A549 (cell line): ENCODE measurements at regions not wholly inside any gene's neighbourhood (a gene's known extent, or its start where the extent isn't known, plus 50 kb on each side); places are given as distances from the start of the nearest gene placed in this dataset.
A peak's percentile ranks its signal among the peaks of the same experiment; 100 is the strongest.

ENCODE experiments used
- ATAC-seq, 2 experiments: fragments of 200-7000 bp in 1 of 2; fragments of >200 bp in 1 of 2; cut with Nextera tagmentation in 1 of 2; cut with Tn5 transposase in 1 of 2; 3 replicates each; pipeline versions ENCODE4 v1.8.0 to v1.9.1; 2018 to 2020; ENCODE audit warnings: mild to moderate bottlenecking in 1 of 2, moderate library complexity in 1 of 2
- CTCF ChIA-PET: fragments of 300-600 bp; sonication (Branson Sonifier 250); formaldehyde crosslinking; extraction: SDS; loops from one replicate; lab custom pipeline; 2021; ENCODE audit warnings: antibody characterized with exemption, inconsistent platforms; lab: Yijun Ruan, JAX
- POLR2A ChIA-PET: fragments of 350-600 bp; formaldehyde crosslinking; extraction: SDS; loops from one replicate; lab custom pipeline; 2021; ENCODE audit warnings: antibody characterized with exemption, inconsistent platforms; lab: Yijun Ruan, JAX
- DNase-seq, 2 experiments: peaks; one replicate each; pipeline versions ENCODE4 v3.0.0 to v3.0.0-alpha.2; 2011 to 2016; ENCODE audit warnings: low read depth in 1 of 2, low spot score in 1 of 2
- FAIRE-seq: peaks from 2 replicates; lab custom pipeline; 2011; peaks lifted over from hg19 to GRCh38; lab: Jason Lieb, UNC
- H3K27ac ChIP-seq, 2 experiments: fragments of >200 bp; sonication (Bioruptor Twin); formaldehyde crosslinking; 3 replicates each; pipeline ENCODE4 v1.5.1; 2016 to 2017
- H3K4me1 ChIP-seq: fragments of >200 bp; sonication (Bioruptor Twin); formaldehyde crosslinking; 3 replicates; pipeline ENCODE4 v1.6.1; 2016
- H3K4me2 ChIP-seq: fragments of >200 bp; sonication (Bioruptor Twin); formaldehyde crosslinking; 3 replicates; pipeline ENCODE4 v1.6.1; 2016
- H3K4me3 ChIP-seq: fragments of >200 bp; sonication (Bioruptor Twin); formaldehyde crosslinking; 3 replicates; pipeline ENCODE4 v1.5.1; 2016
- H3K9me3 ChIP-seq: fragments of >200 bp; sonication (Bioruptor Twin); formaldehyde crosslinking; 3 replicates; pipeline ENCODE4 v1.6.1; 2016
- BHLHE40 ChIP-seq: IDR thresholded peaks from 2 replicates; pipeline ENCODE4 v1.6.1; 2012; ENCODE audit warnings: low read depth, low read length, inconsistent platforms
- CBX2 ChIP-seq: fragments of 200-600 bp; sonication (generic); IDR thresholded peaks from 2 replicates; pipeline ENCODE4 v1.6.1; 2016; ENCODE audit warnings: low read depth, mild to moderate bottlenecking, borderline replicate concordance
- CBX8 ChIP-seq: fragments of 200-600 bp; sonication (generic); IDR thresholded peaks from 2 replicates; pipeline ENCODE4 v1.6.1; 2016
- CHD4 ChIP-seq: fragments of 200-600 bp; sonication (generic); IDR thresholded peaks from 2 replicates; pipeline ENCODE4 v1.6.1; 2016; ENCODE audit warnings: antibody characterized with exemption, mild to moderate bottlenecking, borderline replicate concordance
- FOXS1 ChIP-seq: fragments of 250-450 bp; sonication (Bioruptor Pico); IDR thresholded peaks from 2 replicates; pipeline ENCODE4 v1.5.0; 2020; ENCODE audit warnings: mild to moderate bottlenecking, moderate library complexity
- HEYL ChIP-seq: fragments of 250-450 bp; sonication (Bioruptor Pico); IDR thresholded peaks from 2 replicates; pipeline ENCODE4 v1.8.0; 2021; ENCODE audit warnings: mild to moderate bottlenecking, moderate library complexity
- HOXB13 ChIP-seq: fragments of 250-450 bp; sonication (Bioruptor Pico); IDR thresholded peaks from 2 replicates; pipeline ENCODE4 v1.5.0; 2020; ENCODE audit warnings: low read depth, mild to moderate bottlenecking, moderate library complexity
- JUN ChIP-seq, 2 experiments: fragments of >200 bp; sonication (Bioruptor Twin); formaldehyde crosslinking; IDR thresholded peaks; 2 replicates in 1 of 2; 3 replicates in 1 of 2; pipeline ENCODE4 v1.6.1; 2016 to 2017
- NPAS2 ChIP-seq: fragments of 250-450 bp; sonication (Bioruptor Pico); IDR thresholded peaks from 2 replicates; pipeline ENCODE4 v1.8.0; 2022; ENCODE audit warnings: mild to moderate bottlenecking, moderate library complexity, borderline replicate concordance
- NR3C1 ChIP-seq: fragments of >200 bp; sonication (Bioruptor Twin); formaldehyde crosslinking; IDR thresholded peaks from 3 replicates; pipeline ENCODE4 v1.6.1; 2017
- PHF8 ChIP-seq: fragments of 200-600 bp; sonication (generic); IDR thresholded peaks from 2 replicates; pipeline ENCODE4 v1.6.1; 2016; ENCODE audit warnings: low read depth, mild to moderate bottlenecking, antibody characterized with exemption, moderate library complexity, borderline replicate concordance
- POLR2A ChIP-seq: IDR thresholded peaks from 2 replicates; pipeline ENCODE4 v1.6.1; 2012; ENCODE audit warnings: mild to moderate bottlenecking, low read length
- POLR2AphosphoS2 ChIP-seq: conservative IDR thresholded peaks from 2 replicates; pipeline ENCODE4 v1.6.1; 2012; ENCODE audit warnings: low read length, improper control_type of control experiment, inconsistent platforms
- TP53 ChIP-seq: fragments of 250-450 bp; sonication (Bioruptor Pico); IDR thresholded peaks from 2 replicates; pipeline ENCODE4 v1.5.0; 2021; ENCODE audit warnings: mild to moderate bottlenecking, moderate library complexity
- ZC3H11A ChIP-seq: fragments of 450-650 bp; IDR thresholded peaks from 2 replicates; pipeline ENCODE4 v1.6.1; 2014; ENCODE audit warnings: antibody characterized with exemption, mild to moderate bottlenecking
- ZFP36 ChIP-seq: fragments of 450-650 bp; IDR thresholded peaks from 2 replicates; pipeline ENCODE4 v1.6.1; 2014; ENCODE audit warnings: borderline replicate concordance; ENCODE audit not compliant: partially characterized antibody
- WGBS: methylation state at CpG from one replicate; pipeline ENCODE4 v1.1.6; 2017; ENCODE audit errors: missing lambda C conversion rate; 5-methylcytosine and 5-hydroxymethylcytosine counted together
- TF ChIP-seq, protein P1 (sequence below): fragments of 250-450 bp; sonication (Bioruptor Pico); IDR thresholded peaks from 2 replicates; pipeline ENCODE4 v1.5.0; 2020; ENCODE audit warnings: low read depth, mild to moderate bottlenecking, moderate library complexity
- TF ChIP-seq, protein P2 (sequence below): fragments of 150-350 bp; IDR thresholded peaks from 2 replicates; pipeline ENCODE4 v1.6.1; 2014; ENCODE audit warnings: low read depth, mild to moderate bottlenecking, low read length
- TF ChIP-seq, protein P3 (sequence below): fragments of 250-450 bp; sonication (Bioruptor Pico); IDR thresholded peaks from 2 replicates; pipeline ENCODE4 v1.5.0; 2021; ENCODE audit warnings: mild to moderate bottlenecking, moderate library complexity, borderline replicate concordance
- TF ChIP-seq, protein P4 (sequence below): fragments of 200-600 bp; sonication (generic); IDR thresholded peaks from 2 replicates; pipeline ENCODE4 v1.6.1; 2016; ENCODE audit warnings: antibody characterized with exemption, mild to moderate bottlenecking, moderate library complexity
- TF ChIP-seq, protein P5 (sequence below): fragments of >200 bp; sonication (Bioruptor Twin); formaldehyde crosslinking; IDR thresholded peaks from 3 replicates; pipeline ENCODE4 v1.5.1; 2016
- TF ChIP-seq, protein P6 (sequence below): fragments of >200 bp; sonication (Bioruptor Twin); formaldehyde crosslinking; IDR thresholded peaks from 2 replicates; pipeline ENCODE4 v1.6.1; 2016

DNA sequence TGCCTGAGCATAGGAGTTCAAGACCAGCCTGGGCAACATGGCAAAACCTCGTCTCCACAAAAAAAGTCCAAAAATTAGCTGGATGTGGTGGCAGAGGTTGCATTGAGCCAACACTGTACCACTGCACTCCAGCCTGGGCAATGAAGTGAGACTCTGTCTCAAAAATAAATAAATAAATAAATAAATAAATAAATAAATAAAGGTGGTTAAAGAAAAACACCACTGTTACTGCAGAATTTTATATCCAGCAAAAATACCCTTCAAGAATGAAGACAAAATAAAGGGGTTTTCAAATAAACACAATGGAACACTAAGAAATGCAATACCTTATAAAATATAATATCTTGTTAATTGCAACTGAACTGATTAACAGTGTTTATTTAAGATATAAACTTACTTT, 150.2 kb upstream of the TBCA start:
- Histone ChIP-seq H3K4me3 (no peak overlapping the region), H3K9me3 (peaks cover 7% of the 10 kb centered on the region; the same call in 1 of the 3 replicates), H3K4me1 (no peaks in the 10 kb centered on the region), H3K27ac (no peak overlapping the region), H3K4me2 (no peak overlapping the region)
- no peak for DNase-seq
- no peak for FAIRE-seq
- 83% methylated on average over 1 of the region's 1 CpG for WGBS
- ATAC-seq: no peak
- ChIA-PET POLR2A (no interaction called here), CTCF (interaction anchor here (0.8 kb wide), 1 partner anchor 19 kb away, joined by 3 read pairs; no protein-coding TSS in a partner anchor)
- TF ChIP-seq, protein P1, sequence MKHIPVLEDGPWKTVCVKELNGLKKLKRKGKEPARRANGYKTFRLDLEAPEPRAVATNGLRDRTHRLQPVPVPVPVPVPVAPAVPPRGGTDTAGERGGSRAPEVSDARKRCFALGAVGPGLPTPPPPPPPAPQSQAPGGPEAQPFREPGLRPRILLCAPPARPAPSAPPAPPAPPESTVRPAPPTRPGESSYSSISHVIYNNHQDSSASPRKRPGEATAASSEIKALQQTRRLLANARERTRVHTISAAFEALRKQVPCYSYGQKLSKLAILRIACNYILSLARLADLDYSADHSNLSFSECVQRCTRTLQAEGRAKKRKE (CRISPR knock-in tag): no peak
- TF ChIP-seq NR3C1 (no peak), FOXS1 (no peak), ZC3H11A (peak; percentile 74)

DNA sequence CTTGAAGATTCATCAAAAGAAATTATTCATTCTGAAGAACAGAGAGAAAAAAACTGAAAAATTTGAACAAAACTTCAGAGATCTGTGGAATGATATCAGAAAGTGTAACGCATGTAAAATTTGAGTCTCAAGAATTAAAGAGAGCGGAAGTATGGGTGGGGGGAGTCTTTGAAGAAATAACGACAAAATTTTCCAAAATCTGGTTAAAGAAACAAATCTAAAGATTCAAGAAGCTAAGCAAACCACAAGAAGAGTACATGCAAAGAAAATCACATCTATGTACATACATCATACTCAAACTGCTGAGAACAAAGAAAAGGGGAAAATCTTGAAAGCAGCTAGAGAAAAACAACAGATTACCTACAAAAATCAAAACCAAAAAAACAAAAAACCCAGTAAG, 149.4 kb upstream of the TBCA start:
- H3K9me3 ChIP-seq: peaks cover 7% of the 10 kb centered on the region; the same call in 1 of the 3 replicates
- POLR2A ChIA-PET: no interaction called here
- CTCF ChIA-PET: interaction anchor here (0.8 kb wide), 1 partner anchor 20 kb away, joined by 3 read pairs; no protein-coding TSS in a partner anchor

More for the DNA sequence above, 149.4 kb upstream of the TBCA start:
- Histone ChIP-seq H3K4me1 (no peaks in the 10 kb centered on the region), H3K4me3 (no peak overlapping the region), H3K4me2 (no peak overlapping the region), H3K27ac (no peak overlapping the region)
- WGBS: 66% methylated on average over 3 of the region's 3 CpGs
- DNase-seq: no peak
- FAIRE-seq: no peak
- no peak for ATAC-seq
- TF ChIP-seq JUN (IDR thresholded peaks at IDR 0.05): no peak
- no peak for TF ChIP-seq BHLHE40
- TF ChIP-seq, protein P2, sequence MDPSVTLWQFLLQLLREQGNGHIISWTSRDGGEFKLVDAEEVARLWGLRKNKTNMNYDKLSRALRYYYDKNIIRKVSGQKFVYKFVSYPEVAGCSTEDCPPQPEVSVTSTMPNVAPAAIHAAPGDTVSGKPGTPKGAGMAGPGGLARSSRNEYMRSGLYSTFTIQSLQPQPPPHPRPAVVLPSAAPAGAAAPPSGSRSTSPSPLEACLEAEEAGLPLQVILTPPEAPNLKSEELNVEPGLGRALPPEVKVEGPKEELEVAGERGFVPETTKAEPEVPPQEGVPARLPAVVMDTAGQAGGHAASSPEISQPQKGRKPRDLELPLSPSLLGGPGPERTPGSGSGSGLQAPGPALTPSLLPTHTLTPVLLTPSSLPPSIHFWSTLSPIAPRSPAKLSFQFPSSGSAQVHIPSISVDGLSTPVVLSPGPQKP: no peak
- TF ChIP-seq HEYL (CRISPR knock-in tag): no peak
- no peak for TF ChIP-seq ZC3H11A
- TF ChIP-seq, protein P3, sequence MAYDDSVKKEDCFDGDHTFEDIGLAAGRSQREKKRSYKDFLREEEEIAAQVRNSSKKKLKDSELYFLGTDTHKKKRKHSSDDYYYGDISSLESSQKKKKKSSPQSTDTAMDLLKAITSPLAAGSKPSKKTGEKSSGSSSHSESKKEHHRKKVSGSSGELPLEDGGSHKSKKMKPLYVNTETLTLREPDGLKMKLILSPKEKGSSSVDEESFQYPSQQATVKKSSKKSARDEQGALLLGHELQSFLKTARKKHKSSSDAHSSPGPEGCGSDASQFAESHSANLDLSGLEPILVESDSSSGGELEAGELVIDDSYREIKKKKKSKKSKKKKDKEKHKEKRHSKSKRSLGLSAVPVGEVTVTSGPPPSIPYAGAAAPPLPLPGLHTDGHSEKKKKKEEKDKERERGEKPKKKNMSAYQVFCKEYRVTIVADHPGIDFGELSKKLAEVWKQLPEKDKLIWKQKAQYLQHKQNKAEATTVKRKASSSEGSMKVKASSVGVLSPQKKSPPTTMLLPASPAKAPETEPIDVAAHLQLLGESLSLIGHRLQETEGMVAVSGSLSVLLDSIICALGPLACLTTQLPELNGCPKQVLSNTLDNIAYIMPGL (CRISPR knock-in tag): no peak
- no peak for TF ChIP-seq HOXB13
- TF ChIP-seq TP53: no peak
- no peak for TF ChIP-seq NPAS2 (CRISPR knock-in tag)
- TF ChIP-seq, protein P1 (CRISPR knock-in tag): no peak
- TF ChIP-seq CBX2: no peak
- TF ChIP-seq, protein P4, sequence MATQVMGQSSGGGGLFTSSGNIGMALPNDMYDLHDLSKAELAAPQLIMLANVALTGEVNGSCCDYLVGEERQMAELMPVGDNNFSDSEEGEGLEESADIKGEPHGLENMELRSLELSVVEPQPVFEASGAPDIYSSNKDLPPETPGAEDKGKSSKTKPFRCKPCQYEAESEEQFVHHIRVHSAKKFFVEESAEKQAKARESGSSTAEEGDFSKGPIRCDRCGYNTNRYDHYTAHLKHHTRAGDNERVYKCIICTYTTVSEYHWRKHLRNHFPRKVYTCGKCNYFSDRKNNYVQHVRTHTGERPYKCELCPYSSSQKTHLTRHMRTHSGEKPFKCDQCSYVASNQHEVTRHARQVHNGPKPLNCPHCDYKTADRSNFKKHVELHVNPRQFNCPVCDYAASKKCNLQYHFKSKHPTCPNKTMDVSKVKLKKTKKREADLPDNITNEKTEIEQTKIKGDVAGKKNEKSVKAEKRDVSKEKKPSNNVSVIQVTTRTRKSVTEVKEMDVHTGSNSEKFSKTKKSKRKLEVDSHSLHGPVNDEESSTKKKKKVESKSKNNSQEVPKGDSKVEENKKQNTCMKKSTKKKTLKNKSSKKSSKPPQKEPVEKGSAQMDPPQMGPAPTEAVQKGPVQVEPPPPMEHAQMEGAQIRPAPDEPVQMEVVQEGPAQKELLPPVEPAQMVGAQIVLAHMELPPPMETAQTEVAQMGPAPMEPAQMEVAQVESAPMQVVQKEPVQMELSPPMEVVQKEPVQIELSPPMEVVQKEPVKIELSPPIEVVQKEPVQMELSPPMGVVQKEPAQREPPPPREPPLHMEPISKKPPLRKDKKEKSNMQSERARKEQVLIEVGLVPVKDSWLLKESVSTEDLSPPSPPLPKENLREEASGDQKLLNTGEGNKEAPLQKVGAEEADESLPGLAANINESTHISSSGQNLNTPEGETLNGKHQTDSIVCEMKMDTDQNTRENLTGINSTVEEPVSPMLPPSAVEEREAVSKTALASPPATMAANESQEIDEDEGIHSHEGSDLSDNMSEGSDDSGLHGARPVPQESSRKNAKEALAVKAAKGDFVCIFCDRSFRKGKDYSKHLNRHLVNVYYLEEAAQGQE: no peak
- TF ChIP-seq CHD4: no peak
- TF ChIP-seq, protein P5, sequence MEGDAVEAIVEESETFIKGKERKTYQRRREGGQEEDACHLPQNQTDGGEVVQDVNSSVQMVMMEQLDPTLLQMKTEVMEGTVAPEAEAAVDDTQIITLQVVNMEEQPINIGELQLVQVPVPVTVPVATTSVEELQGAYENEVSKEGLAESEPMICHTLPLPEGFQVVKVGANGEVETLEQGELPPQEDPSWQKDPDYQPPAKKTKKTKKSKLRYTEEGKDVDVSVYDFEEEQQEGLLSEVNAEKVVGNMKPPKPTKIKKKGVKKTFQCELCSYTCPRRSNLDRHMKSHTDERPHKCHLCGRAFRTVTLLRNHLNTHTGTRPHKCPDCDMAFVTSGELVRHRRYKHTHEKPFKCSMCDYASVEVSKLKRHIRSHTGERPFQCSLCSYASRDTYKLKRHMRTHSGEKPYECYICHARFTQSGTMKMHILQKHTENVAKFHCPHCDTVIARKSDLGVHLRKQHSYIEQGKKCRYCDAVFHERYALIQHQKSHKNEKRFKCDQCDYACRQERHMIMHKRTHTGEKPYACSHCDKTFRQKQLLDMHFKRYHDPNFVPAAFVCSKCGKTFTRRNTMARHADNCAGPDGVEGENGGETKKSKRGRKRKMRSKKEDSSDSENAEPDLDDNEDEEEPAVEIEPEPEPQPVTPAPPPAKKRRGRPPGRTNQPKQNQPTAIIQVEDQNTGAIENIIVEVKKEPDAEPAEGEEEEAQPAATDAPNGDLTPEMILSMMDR: no peak
- no peak for TF ChIP-seq ZFP36
- TF ChIP-seq CBX8: no peak
- no peak for TF ChIP-seq PHF8
- no peak for TF ChIP-seq POLR2AphosphoS2
- no peak for TF ChIP-seq POLR2A
- TF ChIP-seq, protein P6, sequence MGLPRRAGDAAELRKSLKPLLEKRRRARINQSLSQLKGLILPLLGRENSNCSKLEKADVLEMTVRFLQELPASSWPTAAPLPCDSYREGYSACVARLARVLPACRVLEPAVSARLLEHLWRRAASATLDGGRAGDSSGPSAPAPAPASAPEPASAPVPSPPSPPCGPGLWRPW: no peak
